Fibroblast of lung (primary cell): ENCODE measurements at regions not wholly inside any gene's neighbourhood (a gene's known extent, or its start where the extent isn't known, plus 50 kb on each side); places are given as distances from the start of the nearest gene placed in this dataset.

ENCODE experiments used
- EZH2 ChIP-seq: IDR thresholded peaks from 2 replicates; pipeline ENCODE4 v1.5.1; 2012; ENCODE audit warnings: low read length, control low read depth, mild to moderate bottlenecking; ENCODE audit errors: missing control alignments
- TF ChIP-seq, protein P1 (sequence below), 2 donors: IDR thresholded peaks in 1 of 2; conservative IDR thresholded peaks in 1 of 2; 1 replicate in 1 of 2; 2 replicates in 1 of 2; pipeline ENCODE4 v1.5.1; 2011 to 2012; ENCODE audit warnings: low read length in 2 of 2, control low read depth in 1 of 2, inconsistent platforms in 1 of 2, low read depth in 1 of 2, mild to moderate bottlenecking in 1 of 2

DNA sequence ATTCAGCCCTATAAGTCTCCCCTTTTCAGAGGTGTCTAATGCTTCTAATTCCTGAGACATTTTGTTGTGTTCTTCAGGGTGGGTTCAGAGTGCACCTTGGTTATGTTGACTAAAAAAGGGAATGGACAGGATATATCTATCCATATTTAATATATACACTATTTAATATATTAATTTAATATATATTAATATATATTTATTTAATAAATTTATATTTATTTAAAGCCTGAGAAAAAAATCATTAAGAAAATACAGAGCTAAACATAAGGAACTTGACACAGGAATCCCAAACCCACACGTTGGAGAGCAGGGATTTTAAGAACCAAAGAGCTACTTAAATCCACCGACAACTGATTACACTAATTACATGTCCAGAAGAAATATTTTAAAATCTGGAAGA is 674.2 kb upstream of the KIRREL3 start:
- TF ChIP-seq, protein P1, sequence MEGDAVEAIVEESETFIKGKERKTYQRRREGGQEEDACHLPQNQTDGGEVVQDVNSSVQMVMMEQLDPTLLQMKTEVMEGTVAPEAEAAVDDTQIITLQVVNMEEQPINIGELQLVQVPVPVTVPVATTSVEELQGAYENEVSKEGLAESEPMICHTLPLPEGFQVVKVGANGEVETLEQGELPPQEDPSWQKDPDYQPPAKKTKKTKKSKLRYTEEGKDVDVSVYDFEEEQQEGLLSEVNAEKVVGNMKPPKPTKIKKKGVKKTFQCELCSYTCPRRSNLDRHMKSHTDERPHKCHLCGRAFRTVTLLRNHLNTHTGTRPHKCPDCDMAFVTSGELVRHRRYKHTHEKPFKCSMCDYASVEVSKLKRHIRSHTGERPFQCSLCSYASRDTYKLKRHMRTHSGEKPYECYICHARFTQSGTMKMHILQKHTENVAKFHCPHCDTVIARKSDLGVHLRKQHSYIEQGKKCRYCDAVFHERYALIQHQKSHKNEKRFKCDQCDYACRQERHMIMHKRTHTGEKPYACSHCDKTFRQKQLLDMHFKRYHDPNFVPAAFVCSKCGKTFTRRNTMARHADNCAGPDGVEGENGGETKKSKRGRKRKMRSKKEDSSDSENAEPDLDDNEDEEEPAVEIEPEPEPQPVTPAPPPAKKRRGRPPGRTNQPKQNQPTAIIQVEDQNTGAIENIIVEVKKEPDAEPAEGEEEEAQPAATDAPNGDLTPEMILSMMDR (conservative IDR thresholded peaks at IDR 0.05 in 1 of 2, IDR thresholded peaks at IDR 0.05 in 1 of 2; ENCODE audit: low read depth in 1 of 2, low read length in 2 of 2), result no peak
- TF ChIP-seq EZH2, result no peak
